Subcutaneous abdominal adipose tissue (tissue), 5 donors: ENCODE measurements at regions not wholly inside any gene's neighbourhood (a gene's known extent, or its start where the extent isn't known, plus 50 kb on each side); places are given as distances from the start of the nearest gene placed in this dataset.
"Not testable (repeated sequence)": the region's sequence is repeated elsewhere in the genome, so short reads cannot be mapped to it uniquely, and the experiment has no call there.

ENCODE experiments used
- H3K27ac ChIP-seq: one replicate; pipeline ENCODE4 v1.7.0; 2013; ENCODE audit warnings: low read depth, mild to moderate bottlenecking, inconsistent platforms, low read length, moderate library complexity
- H3K27me3 ChIP-seq, 5 donors: one replicate each; pipeline ENCODE4 v1.7.0; 2013; ENCODE audit warnings: low read length in 5 of 5, inconsistent platforms in 1 of 5; ENCODE audit not compliant: control insufficient read depth in 5 of 5, insufficient read depth in 4 of 5
- H3K36me3 ChIP-seq, 5 donors: one replicate each; pipeline ENCODE4 v1.7.0; 2013; ENCODE audit warnings: low read length in 5 of 5; ENCODE audit not compliant: control insufficient read depth in 5 of 5, insufficient read depth in 5 of 5
- H3K4me1 ChIP-seq, 5 donors: one replicate each; pipeline ENCODE4 v1.7.0; 2013; ENCODE audit warnings: low read length in 5 of 5, mild to moderate bottlenecking in 3 of 5, moderate library complexity in 1 of 5; ENCODE audit not compliant: control insufficient read depth in 5 of 5, insufficient read depth in 5 of 5
- H3K4me3 ChIP-seq, 5 donors: one replicate each; pipeline ENCODE4 v1.7.0; 2013; ENCODE audit warnings: low read length in 5 of 5, low read depth in 1 of 5
- H3K9ac ChIP-seq, 5 donors: one replicate each; pipeline ENCODE4 v1.7.0; 2013; ENCODE audit warnings: low read length in 5 of 5, mild to moderate bottlenecking in 4 of 5, moderate library complexity in 3 of 5
- H3K9me3 ChIP-seq, 5 donors: one replicate each; pipeline ENCODE4 v1.7.0; 2013; ENCODE audit warnings: low read length in 5 of 5; ENCODE audit not compliant: control insufficient read depth in 5 of 5
- donor health status: healthy.
- donor health status: healthy.
- donor health status: healthy.
- donor health status: healthy.
- donor health status: healthy.

DNA sequence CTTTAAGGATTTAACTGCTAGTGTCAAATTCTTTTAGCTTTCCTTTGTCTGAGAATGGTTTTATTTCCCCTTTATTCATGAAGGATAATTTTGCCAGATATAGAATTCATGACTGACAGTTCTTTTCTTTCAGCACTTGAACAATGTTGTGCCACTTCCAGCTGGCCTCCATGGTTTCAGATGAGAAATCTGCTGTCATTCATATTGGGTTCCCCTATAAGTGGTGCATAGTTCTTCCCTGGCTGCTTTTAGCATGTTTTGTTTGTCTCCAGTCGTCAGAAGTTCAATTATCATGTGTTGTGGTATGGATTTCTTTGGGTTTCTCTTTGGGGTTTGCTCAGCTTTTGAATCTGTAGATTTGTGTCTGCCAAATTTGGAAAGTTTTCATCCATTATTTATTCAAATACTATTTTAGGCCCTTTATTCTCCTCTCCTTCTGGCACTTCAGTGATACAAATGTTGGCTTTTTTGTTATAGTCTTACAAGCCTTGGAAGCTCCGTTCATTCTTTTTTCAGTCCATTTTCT lies 76.3 kb upstream of the TGM3 start:
- Histone ChIP-seq H3K36me3 (no peaks in the 10 kb centered on the region), H3K27ac (no peak overlapping the region), H3K27me3 (no peaks in the 10 kb centered on the region), H3K4me3 (no peak overlapping the region), H3K9ac (no peak overlapping the region), H3K9me3 (peaks cover 0 to 5% (median 3%) of the 10 kb centered on the region in 5 donors), H3K4me1 (peaks cover 0 to 9% (median 2%) of the 10 kb centered on the region in 5 donors)

DNA sequence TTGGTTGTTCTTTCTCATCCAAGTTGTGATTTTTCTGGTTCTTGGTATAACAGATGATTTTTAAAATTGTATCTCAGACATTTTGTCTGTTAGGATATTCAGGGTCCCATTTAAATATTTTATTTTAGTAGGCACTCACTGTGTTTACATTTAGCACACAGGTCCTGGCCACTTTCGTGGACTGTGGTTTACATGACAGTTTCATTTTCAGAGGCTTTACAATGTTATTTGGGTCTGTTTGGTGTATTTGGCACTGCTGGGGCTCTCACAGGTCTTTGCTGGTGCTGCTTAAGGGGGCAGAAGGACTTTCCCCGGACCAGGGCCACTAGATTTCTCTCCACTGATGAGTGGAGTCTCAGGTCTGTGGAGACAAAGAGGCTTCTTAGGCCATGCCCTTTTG lies 75.5 kb upstream of the TGM3 start:
- Histone ChIP-seq H3K36me3 (no peaks in the 10 kb centered on the region), H3K4me1 (peaks cover 0 to 9% (median 2%) of the 10 kb centered on the region in 5 donors), H3K27ac (no peak overlapping the region), H3K9me3 (peaks cover 0 to 5% (median 3%) of the 10 kb centered on the region in 5 donors), H3K27me3 (no peaks in the 10 kb centered on the region), H3K4me3 (no peak overlapping the region), H3K9ac (no peak overlapping the region)

DNA sequence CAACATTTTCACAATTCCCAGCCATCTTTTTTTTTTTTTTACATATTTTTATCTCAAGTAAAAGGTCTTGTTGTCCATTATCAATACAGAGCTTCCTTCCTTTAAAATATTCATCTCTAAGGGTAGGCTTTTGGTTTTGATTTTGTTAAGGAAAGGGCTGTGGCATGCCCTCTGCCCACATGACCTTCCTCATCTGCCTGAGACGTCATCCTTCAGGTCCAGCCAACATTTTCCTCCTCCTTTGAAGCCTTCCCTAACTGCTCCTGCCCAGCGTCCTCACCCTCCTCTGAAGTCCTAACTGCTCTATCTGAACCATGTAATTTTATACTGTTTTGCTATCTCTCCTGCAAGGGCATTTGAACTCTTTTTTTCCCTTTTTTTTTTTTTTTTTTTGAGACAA lies 73.9 kb upstream of the TGM3 start:
- Histone ChIP-seq H3K9me3 (peaks cover 0 to 5% (median 3%) of the 10 kb centered on the region in 5 donors), H3K27me3 (peaks cover 0 to 2% (median 0%) of the 10 kb centered on the region in 5 donors), H3K9ac (no peak overlapping the region), H3K27ac (no peak overlapping the region), H3K36me3 (no peaks in the 10 kb centered on the region), H3K4me1 (peaks cover 0 to 9% (median 2%) of the 10 kb centered on the region in 5 donors), H3K4me3 (no peak overlapping the region)

DNA sequence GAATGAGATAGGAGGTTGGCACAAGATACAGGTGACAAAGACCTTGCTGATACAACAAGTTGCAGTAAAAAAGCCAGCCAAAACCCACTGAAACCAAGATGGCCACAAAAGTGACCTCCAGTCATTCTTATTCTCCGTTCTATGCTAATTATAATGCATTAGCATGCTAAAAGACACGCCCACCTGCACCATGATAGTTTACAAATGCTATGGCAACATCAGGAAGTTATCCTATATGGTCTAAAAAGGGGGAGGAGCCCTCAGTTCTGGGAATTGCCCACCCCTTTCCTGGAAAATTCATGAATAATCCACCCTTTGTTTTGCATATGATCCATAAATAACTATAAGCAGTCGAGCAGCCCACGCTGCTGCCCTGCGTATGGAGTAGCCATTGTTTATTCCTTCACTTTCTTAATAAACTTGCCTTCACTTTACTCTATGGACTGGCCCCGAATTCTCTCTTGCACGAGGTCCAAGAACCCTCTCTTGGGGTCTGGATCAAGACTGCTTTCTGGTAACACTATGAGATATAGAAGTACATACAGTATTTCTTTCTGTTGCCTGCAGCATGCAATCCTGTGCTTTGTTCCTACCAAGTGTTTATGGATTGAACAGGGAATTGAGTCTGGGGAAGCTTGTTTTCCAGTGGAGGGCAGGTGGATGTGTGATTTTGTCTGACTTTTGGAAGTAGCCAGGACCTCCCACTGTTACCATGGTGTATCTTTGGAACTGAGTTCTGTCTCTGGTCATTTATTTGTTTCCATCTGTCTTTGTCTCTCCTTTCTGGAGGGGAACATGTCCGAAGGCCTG lies 72.0 kb upstream of the TGM3 start:
- H3K4me3 ChIP-seq = no peak overlapping the region
- no peak overlapping the region for H3K27ac ChIP-seq
- no peaks in the 10 kb centered on the region for H3K4me1 ChIP-seq
- H3K36me3 ChIP-seq = no peaks in the 10 kb centered on the region
- no peak overlapping the region for H3K9ac ChIP-seq
- H3K9me3 ChIP-seq = peaks cover 0 to 5% (median 3%) of the 10 kb centered on the region in 5 donors
- H3K27me3 ChIP-seq = peaks cover 0 to 2% (median 0%) of the 10 kb centered on the region in 5 donors

DNA sequence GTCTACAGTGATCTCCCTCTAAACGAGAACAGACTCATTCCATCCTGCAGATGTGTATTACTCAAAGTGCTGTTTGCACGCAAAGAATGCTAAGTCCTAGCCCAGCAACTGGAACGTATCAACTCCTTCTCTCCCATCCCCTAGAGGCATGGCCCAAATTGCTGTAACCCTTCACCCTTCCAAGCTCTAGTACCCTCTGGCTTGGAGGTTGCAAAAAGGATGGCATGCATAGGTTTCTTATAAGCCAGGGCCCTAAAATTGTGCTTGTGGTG lies 71.5 kb upstream of the TGM3 start:
- H3K4me1 ChIP-seq = no peaks in the 10 kb centered on the region

DNA sequence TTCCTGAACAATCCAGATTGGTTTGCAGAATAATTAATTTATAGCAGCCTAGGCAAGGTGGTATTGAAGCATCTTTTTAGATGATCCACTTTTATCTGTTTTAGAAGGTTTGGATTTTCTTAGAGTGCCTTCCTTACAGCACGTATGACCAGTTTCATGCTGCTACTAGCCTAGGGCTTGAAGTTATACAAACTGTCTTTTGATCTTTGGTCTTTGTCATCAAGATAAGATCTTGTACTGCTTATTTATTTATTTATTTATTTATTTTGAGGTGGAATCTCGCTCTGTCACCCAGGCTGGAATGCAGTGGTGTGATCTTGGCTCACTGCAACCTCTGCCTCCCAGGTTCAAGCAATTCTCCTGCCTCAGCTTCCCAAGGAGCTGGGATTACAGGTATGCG lies 68.5 kb upstream of the TGM3 start:
- not testable (repeated sequence) for H3K4me1 ChIP-seq, H3K36me3 ChIP-seq, H3K4me3 ChIP-seq, H3K27ac ChIP-seq, H3K9me3 ChIP-seq, H3K9ac ChIP-seq, H3K27me3 ChIP-seq

More for the DNA sequence above, 71.5 kb upstream of the TGM3 start:
- peaks cover 0 to 5% (median 3%) of the 10 kb centered on the region in 5 donors for H3K9me3 ChIP-seq
- peaks cover 0 to 2% (median 0%) of the 10 kb centered on the region in 5 donors for H3K27me3 ChIP-seq
- H3K27ac ChIP-seq = no peak overlapping the region
- no peaks in the 10 kb centered on the region for H3K36me3 ChIP-seq
- no peak overlapping the region for H3K9ac ChIP-seq
- H3K4me3 ChIP-seq = no peak overlapping the region

DNA sequence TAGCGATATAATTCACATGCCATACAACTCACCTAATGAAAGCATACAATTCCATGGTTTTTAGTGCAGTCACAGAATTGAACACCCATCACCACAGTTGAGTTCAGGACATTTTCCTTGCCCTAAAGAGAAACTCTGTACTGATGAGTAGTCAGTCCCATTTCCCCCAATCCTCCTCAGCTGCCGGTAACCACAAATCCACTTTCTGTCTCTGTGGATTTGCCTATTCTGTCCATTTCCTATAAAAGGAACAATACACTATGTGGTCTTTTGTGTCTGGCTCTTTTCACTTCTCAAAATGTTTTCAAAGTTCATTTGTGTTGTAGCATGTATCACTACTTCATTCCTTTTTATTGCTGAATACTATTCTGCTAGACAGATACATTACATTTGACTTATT lies 67.9 kb upstream of the TGM3 start:
- Histone ChIP-seq H3K27ac (no peak overlapping the region), H3K4me3 (no peak overlapping the region), H3K27me3 (peaks cover 0 to 2% (median 0%) of the 10 kb centered on the region in 5 donors), H3K36me3 (no peaks in the 10 kb centered on the region), H3K4me1 (no peaks in the 10 kb centered on the region), H3K9ac (no peak overlapping the region), H3K9me3 (no peaks in the 10 kb centered on the region)

DNA sequence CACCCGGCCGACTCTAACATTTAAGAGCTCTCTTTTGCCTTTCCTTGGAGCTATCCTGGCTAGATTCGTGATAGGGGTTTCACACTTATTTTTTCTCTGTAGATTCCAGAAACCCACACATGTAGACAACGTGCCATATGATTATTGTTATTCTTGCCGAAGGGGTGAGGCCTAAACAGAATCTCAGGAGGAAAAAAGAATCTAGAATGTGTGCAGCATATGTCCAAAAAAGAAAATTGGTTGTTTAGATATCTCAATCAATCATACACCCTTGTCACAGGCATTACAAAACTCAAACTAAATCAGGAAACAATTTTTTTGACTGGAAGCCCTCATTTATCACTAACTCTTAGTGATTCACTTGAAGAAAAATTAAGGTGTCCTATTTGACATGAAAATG lies 66.9 kb upstream of the TGM3 start:
- Histone ChIP-seq H3K4me1 (no peaks in the 10 kb centered on the region), H3K9ac (no peak overlapping the region), H3K36me3 (no peaks in the 10 kb centered on the region), H3K27ac (no peak overlapping the region), H3K27me3 (peaks cover 0 to 2% (median 0%) of the 10 kb centered on the region in 5 donors), H3K4me3 (no peak overlapping the region), H3K9me3 (no peaks in the 10 kb centered on the region)

DNA sequence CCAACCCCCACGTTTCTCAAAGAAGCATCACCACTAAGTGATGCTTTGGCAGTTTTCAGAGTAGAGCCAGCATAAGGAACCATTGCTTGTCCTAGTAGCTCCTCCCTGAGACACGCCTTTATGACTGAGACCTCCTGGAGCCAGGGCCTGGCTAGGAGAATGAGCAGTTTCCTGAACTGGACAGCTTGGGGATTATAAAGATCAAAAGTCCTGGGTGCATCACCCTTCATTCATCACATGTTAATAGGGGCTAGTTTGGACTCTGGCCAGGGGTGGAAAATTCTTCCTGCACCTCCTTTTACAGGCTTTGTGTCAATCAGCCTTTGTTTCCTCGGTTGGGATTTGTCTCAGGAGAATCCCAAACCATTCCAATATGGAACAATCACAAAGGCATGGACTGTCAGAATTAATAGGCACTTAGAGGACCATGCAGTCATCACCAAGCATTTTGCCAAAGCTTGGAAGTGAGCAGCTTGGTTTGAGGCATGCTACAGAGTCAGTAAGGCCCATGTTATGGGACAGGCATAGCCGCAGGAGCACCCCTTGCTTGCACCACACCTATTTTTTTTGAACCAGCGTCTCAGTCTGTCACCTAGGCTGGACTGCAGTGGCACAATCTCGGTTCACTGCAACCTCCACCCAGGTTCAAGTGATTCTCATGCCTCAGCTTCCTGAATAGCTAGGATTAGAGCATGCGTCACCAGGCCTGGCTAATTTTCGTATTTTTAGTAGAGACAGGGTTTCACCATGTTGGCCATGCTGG lies 64.9 kb upstream of the TGM3 start:
- no peaks in the 10 kb centered on the region for H3K36me3 ChIP-seq
- no peak overlapping the region for H3K4me3 ChIP-seq
- H3K4me1 ChIP-seq = no peaks in the 10 kb centered on the region
- no peak overlapping the region for H3K9ac ChIP-seq
- no peak overlapping the region for H3K27ac ChIP-seq
- H3K27me3 ChIP-seq = peaks cover 0 to under 1% (median 0%) of the 10 kb centered on the region in 5 donors
- H3K9me3 ChIP-seq = no peaks in the 10 kb centered on the region

DNA sequence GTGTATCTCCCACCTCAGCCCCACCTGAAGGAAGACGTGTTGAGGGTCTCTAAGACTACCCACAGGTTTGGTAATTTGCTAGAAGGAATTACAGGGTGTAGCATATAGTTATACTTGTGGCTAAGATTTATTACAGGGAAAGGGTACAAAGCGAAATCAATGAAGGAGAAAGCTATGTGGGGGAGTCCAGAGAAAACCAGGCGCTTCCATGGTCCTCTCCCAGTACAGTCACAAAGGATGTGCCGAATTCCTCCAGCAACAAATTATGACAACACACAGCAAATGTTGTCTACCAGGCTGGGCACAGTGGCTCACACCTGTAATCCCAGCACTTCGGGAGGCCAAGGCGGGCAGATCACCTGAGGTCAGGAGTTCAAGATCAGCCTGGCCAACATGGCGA lies 64.1 kb upstream of the TGM3 start:
- Histone ChIP-seq H3K36me3 (no peaks in the 10 kb centered on the region), H3K9me3 (no peaks in the 10 kb centered on the region), H3K9ac (no peak overlapping the region), H3K4me3 (no peak overlapping the region), H3K4me1 (peaks cover under 1 to 4% (median 2%) of the 10 kb centered on the region in 5 donors), H3K27me3 (no peaks in the 10 kb centered on the region), H3K27ac (no peak overlapping the region)
